Thyroid gland (tissue), 4 donors: ENCODE measurements at regions not wholly inside any gene's neighbourhood (a gene's known extent, or its start where the extent isn't known, plus 50 kb on each side); places are given as distances from the start of the nearest gene placed in this dataset.

Experiments
- CTCF ChIP-seq, 6 experiments: fragments of 200-600 bp in 3 of 6; fragments of 450-650 bp in 3 of 6; sonication (generic) in 3 of 6; IDR thresholded peaks; one replicate each; pipeline ENCODE4 v1.5.1; 2016 to 2019; ENCODE audit warnings: antibody characterized with exemption in 6 of 6, mild to moderate bottlenecking in 2 of 6, inconsistent platforms in 1 of 6, moderate library complexity in 1 of 6
- POLR2A ChIP-seq, 2 donors: fragments of 450-650 bp; IDR thresholded peaks; one replicate each; pipeline ENCODE4 v1.6.1; 2017; ENCODE audit warnings: antibody characterized with exemption in 2 of 2, mild to moderate bottlenecking in 2 of 2, moderate library complexity in 1 of 2

DNA sequence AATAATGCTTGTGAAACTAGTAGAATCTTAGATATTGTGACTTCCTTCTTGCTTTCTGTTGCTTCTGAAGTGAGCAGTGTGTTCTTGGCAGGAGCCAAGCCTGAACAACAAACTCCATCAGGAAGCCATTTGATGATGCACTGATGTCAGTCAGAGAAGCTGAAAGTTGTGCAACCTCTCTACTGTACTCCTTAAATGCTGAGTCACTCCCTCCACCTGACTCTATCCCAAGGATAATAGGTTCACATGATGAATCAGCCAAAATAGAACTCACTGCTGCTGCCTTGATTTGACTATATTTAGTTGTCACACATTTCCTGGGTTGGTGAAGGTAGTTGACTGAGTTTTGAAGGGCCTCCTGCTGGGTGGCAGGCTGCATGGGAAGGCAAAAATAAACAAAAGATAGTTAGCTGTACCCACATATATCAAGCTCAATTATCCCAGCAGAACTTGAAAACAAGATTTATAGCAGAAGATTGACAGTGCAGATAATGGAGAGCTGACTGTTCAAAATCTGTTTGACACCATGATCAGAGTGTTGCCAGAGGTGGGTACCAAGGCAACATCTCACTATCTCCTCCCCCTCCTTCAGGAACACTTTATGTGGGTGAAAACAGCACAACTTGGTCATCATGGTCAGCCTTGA is 328.4 kb upstream of the DPH6 start:
- TF ChIP-seq POLR2A (IDR thresholded peaks at IDR 0.05) (no peak), CTCF (IDR thresholded peaks at IDR 0.05) (no peak)
